ENCODE measurements at regions not wholly inside any gene's neighbourhood (a gene's known extent, or its start where the extent isn't known, plus 50 kb on each side); places are given as distances from the start of the nearest gene placed in this dataset.

DNA sequence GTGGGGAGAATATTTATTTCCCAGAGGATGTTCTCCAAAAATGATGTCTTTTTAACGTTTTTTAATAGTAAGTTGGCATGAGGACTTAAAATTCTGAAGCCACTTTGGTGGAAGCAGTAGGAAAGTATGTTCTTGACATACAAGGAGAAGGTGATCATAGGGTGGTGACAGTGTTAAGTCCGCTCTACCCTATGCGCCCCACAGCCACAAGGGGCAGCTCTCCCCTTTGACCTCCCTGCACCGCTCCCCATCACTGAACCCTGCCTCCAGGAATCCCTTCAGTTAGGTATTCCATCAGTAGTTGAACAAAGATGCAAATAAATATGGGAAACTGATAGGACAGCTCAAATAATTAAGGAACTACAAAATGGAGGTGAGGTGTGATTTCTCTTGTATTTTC is 111.4 kb downstream of the PLEKHG1 start:
- DNase-seq (ENCODE audit: insufficient read length, low spot score) (no peak), FAIRE-seq (no peak)

DNA sequence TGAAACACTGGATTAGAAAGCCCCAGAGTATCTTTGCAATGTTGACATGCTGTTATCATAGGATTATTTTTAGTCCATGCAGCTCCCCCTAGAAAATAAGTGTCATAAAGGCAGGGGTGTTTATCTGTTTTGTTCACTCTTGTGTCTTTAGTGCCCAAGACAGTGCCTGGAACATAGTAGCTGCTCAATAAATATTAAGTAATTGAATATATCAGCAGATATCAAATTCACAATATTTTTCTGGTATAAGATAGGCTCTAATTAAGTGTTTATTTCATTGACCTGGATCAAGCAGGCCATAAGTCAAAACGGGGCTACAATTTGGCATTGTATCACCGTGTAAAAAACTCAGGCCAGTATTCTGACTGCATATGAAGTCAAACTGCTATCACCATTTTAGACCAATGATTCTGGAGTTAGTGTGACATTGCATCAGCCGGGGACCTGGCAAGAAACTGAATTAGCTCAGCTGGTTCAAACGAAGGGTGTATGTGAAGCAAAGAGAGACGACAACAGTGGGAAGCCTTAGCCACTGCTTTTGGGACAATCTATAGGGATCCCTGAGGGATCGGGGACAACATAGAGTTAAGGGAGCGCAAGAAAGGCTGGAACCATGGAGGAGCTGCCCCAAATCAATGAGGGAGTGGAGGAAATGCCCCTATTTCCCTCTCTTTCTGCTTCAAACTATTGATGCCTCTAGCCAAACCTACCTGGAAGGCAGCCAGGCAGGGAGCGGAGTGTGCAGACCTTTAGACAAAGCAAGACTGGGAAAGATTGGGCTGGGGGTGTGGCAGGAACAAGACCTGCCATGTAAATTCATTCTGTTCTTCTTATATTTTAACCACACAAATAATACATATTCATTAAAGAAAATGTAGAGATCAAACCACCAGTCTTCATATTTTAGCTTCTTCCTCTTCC is 112.2 kb downstream of the PLEKHG1 start:
- DNase-seq (ENCODE audit: insufficient read length, low spot score) (no peak), FAIRE-seq (no peak)

DNA sequence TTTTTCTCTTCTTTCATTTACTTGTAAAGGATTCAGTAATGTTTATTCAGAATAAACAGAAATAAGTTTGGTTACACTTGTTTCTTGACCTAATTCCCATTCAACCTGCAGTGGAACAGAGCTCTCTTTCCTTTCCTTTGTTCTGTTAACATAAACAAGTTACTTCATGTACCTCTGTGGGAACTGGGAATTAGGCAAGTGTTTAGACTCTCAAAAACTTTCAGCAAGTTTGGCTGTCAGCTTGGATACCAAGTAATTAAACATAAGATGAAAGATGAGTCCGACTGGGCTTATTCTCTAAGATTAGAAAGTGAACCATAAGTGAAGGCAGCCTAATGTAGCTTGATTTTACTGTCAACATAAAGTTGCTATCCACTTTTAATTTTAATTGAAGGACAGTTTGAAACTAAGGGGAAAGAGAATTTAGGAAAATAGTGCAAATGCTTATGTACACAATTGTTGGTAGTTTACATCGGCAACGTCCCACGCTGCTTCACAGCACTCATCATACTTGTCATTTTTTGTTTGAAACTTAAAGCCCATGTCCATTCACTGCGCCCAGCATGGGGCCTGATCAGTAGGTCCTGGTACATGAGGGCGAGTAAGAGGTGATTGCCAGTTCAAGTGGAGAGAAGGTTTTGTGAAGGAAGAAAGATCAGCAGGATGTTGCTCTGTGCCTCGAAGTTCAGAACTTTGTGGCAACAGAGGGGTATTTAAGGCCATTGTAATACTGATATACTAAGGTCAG is 113.0 kb downstream of the PLEKHG1 start:
- DNase-seq (ENCODE audit: insufficient read length, low spot score) (no peak), FAIRE-seq (no peak)

- no peak for FAIRE-seq
- DNase-seq (ENCODE audit: insufficient read length, low spot score), result no peak
These were observed 113.8 kb downstream of the PLEKHG1 start for GRCh38 chr6:150713487-150713886.

- FAIRE-seq (no peak), DNase-seq (ENCODE audit: insufficient read length, low spot score) (no peak)
These were observed 114.2 kb downstream of the PLEKHG1 start for GRCh38 chr6:150713931-150714330.

DNA sequence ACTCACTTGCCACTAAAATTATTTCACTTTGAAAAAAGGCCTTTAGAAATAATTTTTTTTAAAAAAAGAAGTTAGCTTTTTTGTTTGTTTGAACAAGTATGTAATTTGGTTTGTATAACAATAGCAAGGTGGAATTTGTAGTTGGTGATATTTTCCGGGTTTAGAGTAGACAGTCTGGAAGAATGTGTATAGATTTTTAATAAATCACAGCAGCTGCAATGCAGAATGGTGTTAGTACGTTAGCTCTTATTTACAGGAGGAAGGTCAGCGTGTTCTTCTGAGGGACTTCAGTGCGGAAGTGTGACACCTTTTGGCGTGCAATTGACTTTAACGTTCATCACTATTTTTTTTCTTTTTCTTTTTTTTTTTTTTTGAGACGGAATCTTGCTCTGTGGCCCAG is 115.4 kb downstream of the PLEKHG1 start:
- no peak for DNase-seq (ENCODE audit: insufficient read length, low spot score)
- no peak for FAIRE-seq

DNA sequence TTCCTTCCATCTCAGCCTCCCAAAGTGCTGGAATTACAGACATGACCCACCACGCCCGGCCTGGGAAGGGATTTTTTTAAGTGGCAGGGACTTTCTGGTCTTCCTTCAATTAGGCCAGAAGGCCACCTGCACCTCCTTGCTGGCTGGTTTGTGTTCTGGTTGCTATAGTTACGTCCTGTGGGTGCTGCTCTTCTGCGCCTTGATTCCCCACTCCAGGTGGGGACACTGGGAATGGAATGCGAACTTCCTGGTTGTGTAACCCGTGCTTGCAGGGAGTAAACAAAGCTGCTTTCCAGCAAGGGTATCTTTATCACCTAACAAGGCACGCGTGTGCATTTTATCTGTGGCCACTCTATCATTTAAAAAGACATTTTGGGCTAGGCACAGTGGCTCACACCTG is 117.7 kb downstream of the PLEKHG1 start:
- no peak for FAIRE-seq
- no peak for DNase-seq (ENCODE audit: insufficient read length, low spot score)

- FAIRE-seq (peak; percentile 8), DNase-seq (ENCODE audit: insufficient read length, low spot score) (no peak)
These were observed 119.5 kb downstream of the PLEKHG1 start for GRCh38 chr6:150719099-150719766.

DNA sequence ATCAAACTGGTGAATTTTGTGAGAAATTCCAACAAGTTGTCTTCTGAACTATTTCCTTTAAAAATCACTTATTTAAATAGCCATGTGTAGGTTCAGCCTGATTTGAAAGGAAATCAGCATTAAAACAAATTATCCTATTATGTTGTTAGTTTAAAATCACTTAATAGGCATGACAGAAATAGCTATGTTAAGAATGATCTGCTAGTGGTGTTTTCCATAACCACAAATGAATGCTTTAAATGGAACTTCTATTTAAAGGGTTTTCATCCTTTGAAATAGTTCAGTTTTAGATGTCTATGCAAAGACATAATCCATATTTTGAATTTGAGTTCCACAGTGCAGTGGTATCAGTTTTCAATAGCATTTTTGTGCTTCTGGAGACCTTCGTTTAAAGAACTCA is 120.1 kb downstream of the PLEKHG1 start:
- FAIRE-seq, result no peak
- no peak for DNase-seq (ENCODE audit: insufficient read length, low spot score)

DNA sequence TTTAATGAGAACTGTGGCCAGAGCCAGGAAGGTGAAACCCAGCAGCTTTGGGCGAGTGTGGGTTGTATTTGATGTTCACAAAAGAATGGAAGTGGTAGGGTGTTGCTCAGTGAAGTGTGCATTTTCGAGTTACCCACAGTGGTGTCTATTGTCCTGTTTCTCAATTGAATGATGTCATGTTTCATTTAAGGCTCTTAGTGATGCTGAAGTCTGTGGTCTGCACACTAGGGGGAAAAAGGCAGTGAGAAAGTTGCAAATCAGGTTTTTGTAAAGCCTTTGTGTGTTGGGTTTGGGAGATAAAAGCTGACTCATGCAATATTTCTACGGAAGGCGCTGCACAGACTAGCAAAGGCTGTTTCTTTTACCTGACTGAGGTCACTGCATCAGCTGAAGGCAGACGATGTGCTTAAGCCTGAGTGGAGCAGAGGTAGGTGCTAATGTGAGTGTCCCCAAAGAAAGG is 121.1 kb downstream of the PLEKHG1 start:
- peak; percentile 93 for FAIRE-seq
- peak; percentile 36 for DNase-seq (ENCODE audit: insufficient read length, low spot score)

DNA sequence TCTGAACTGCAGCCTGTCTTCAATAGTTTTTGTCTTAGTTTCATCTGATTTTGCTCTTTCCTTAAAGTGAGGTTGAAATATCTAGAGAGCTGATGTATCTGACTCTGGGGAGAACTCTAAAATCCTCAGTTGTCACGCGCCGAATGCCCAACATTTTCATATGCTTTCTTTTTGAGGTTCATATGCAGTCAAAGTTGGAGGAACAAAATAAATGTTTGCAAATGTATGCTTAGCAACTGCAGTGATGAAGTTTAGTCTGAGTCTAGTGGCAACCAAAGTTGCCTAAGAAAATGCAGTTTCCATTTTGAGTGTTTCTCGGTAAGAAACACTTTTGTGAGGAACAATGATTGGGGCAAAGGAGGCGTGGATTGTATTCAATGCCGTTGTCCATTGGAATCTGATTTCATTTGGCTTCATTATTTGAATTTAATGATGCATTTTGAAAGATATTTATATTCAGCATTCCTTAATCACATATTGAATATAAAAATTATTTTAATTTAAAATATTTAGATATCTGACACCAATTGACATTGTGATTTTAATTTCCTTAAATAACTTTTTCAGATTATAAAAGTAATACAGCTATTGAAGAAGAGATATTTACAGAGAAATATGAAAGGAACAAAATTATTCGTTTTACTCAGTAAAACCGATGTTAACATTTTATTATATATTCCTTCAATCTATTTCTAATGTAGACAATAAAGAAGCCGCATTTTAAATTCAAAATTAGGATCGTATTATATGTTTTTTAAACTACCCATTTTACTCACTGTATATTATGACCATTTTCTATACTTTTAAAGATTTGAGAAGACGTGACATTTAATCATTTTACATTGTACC is 122.0 kb downstream of the PLEKHG1 start:
- FAIRE-seq, result no peak
- DNase-seq (ENCODE audit: insufficient read length, low spot score), result no peak

GRCh38 chr6:150722614-150723344 is 123.1 kb downstream of the PLEKHG1 start:
- FAIRE-seq (no peak), DNase-seq (ENCODE audit: insufficient read length, low spot score) (no peak)

DNA sequence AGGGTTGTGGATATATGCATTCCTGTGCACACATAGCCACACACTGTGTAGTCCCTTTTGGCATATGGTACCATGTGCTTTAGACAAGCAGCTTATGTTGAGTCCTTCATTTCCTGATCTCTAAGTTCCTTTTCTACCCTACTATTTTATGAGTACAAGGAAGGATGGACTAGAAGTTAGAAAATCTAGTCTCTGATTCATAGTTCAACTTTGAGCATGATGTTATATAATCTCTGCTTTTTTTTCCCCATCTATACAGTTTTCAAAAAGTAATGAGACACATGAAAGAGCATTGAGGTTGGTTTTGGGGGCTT is 123.6 kb downstream of the PLEKHG1 start:
- FAIRE-seq, result no peak

GRCh38 chr6:150723857-150724256 is 124.2 kb downstream of the PLEKHG1 start:
- FAIRE-seq, result no peak
- DNase-seq (ENCODE audit: insufficient read length, low spot score), result no peak

More for the DNA sequence above, 123.6 kb downstream of the PLEKHG1 start:
- no peak for DNase-seq (ENCODE audit: insufficient read length, low spot score)

DNA sequence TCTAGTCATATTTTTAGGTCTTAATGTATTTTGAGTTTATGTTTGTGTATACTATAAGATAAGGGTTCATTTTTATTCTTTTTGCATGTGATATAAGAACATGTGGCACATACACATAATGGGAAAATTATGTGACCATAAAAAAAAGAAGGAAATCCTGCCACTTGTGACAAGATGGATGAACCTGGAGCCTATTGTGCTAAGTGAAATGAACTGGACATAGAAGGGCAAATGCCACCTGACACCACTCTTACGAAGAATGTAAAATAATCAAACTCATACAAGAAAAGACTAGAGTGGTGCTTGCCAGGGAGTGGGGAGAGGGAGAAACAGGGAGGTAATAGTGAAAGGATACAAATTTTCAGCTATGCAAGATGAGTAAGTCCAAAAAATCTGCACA is 126.1 kb downstream of the PLEKHG1 start:
- no peak for FAIRE-seq
- DNase-seq (ENCODE audit: insufficient read length, low spot score), result no peak

- DNase-seq (ENCODE audit: insufficient read length, low spot score), result no peak
- no peak for FAIRE-seq
These were observed 129.6 kb downstream of the PLEKHG1 start for GRCh38 chr6:150729188-150729748.

- DNase-seq (ENCODE audit: insufficient read length, low spot score), result no peak
- peak; percentile 26 for FAIRE-seq
These were observed 131.2 kb downstream of the PLEKHG1 start for GRCh38 chr6:150730801-150731457.

GRCh38 chr6:150732765-150733539 is 132.6 kb upstream of the MTHFD1L start:
- DNase-seq (ENCODE audit: insufficient read length, low spot score) (no peak), FAIRE-seq (peak; percentile 21)
